Effector memory CD8-positive, alpha-beta T cell (primary cell): ENCODE measurements at regions not wholly inside any gene's neighbourhood (a gene's known extent, or its start where the extent isn't known, plus 50 kb on each side); places are given as distances from the start of the nearest gene placed in this dataset.

Experiments
- ATAC-seq: fragments of 150-1000 bp; cut with Tn5 transposase; replicated peaks from 2 replicates; pipeline ENCODE4 v1.10.0; 2021; ENCODE audit warnings: mild to moderate bottlenecking, moderate library complexity
- DNase-seq, 3 experiments: peaks; one replicate each; pipeline ENCODE4 v3.0.0; 2021
- H3K27ac Mint-ChIP-seq, 2 donors: one replicate each; pipeline ENCODE4 v1.8.0; 2022; ENCODE audit warnings: mild to moderate bottlenecking in 2 of 2, mixed read lengths in 2 of 2, moderate library complexity in 2 of 2
- H3K27me3 Mint-ChIP-seq, 2 donors: one replicate each; pipeline ENCODE4 v1.8.0; 2022; ENCODE audit warnings: mixed read lengths in 2 of 2
- H3K36me3 Mint-ChIP-seq: one replicate; pipeline ENCODE4 v1.8.0; 2022; ENCODE audit warnings: mild to moderate bottlenecking, moderate library complexity, mixed read lengths; ENCODE audit not compliant: insufficient read depth
- H3K4me1 Mint-ChIP-seq, 2 donors: one replicate each; pipeline ENCODE4 v1.8.0; 2022; ENCODE audit warnings: low read depth in 2 of 2, mixed read lengths in 2 of 2
- H3K4me3 Mint-ChIP-seq, 2 donors: one replicate each; pipeline ENCODE4 v1.8.0; 2022; ENCODE audit warnings: mild to moderate bottlenecking in 2 of 2, mixed read lengths in 2 of 2, moderate library complexity in 2 of 2
- H3K9me3 Mint-ChIP-seq, 2 donors: one replicate each; pipeline ENCODE4 v1.8.0; 2022; ENCODE audit warnings: mixed read lengths in 2 of 2

DNA sequence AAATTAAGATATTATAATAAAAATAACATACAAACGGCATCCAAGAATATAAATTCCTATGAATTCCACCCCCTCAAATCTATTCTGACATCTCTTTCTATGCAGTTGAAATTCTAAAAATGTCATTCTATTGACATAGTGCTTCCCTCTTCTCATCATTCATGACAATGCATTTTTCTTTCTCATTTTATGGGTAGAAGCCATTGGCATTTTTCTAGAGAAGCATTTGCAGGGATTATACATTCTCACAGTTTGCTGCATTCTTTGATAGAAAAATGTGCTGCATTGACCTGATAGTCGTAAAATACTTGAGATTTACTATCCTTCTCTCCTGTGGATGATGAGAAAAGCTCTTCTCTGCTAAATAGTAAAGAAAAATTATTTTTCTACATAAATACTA lies 760.9 kb upstream of the ACO1 start:
- H3K9me3 Mint-ChIP-seq: no peaks in the 10 kb centered on the region
- no peak overlapping the region for H3K27ac Mint-ChIP-seq
- no peak overlapping the region for H3K4me3 Mint-ChIP-seq
- ATAC-seq (no peak), DNase-seq (no peak)
- H3K27me3 Mint-ChIP-seq: no peaks in the 10 kb centered on the region
- no peaks in the 10 kb centered on the region for H3K36me3 Mint-ChIP-seq
- no peaks in the 10 kb centered on the region for H3K4me1 Mint-ChIP-seq

DNA sequence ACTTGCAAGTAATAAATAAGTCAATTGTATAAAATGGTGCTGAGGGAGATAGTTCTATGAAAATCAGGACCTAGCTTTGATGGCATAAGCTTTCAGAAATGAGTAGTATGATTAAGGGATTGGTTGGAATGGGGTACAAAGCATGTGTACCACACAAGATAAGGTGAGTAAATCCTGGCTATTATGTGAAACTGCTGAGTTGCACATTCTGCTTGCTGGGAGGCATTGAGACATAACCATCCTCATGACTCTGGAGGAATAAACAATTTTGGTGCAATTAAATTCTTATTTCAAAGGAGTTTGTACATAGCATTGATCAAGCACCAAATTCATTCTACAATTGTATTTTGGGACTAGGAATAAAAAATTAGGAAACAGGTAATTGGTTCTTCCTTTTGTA lies 755.2 kb upstream of the ACO1 start:
- no peaks in the 10 kb centered on the region for H3K36me3 Mint-ChIP-seq
- no peak overlapping the region for H3K27ac Mint-ChIP-seq
- H3K4me3 Mint-ChIP-seq: no peak overlapping the region
- H3K27me3 Mint-ChIP-seq: no peaks in the 10 kb centered on the region
- DNase-seq: no peak
- no peaks in the 10 kb centered on the region for H3K9me3 Mint-ChIP-seq
- H3K4me1 Mint-ChIP-seq: no peaks in the 10 kb centered on the region
- no peak for ATAC-seq

- H3K36me3 Mint-ChIP-seq: no peaks in the 10 kb centered on the region
- H3K9me3 Mint-ChIP-seq: no peaks in the 10 kb centered on the region
- no peak overlapping the region for H3K4me3 Mint-ChIP-seq
- ATAC-seq (no peak), DNase-seq (no peak)
- no peak overlapping the region for H3K27ac Mint-ChIP-seq
- no peaks in the 10 kb centered on the region for H3K27me3 Mint-ChIP-seq
- peaks cover 0 to 1% of the 10 kb centered on the region in 2 donors for H3K4me1 Mint-ChIP-seq
Measured at GRCh38 chr9:31637265-31637664, 747.2 kb upstream of the ACO1 start.

DNA sequence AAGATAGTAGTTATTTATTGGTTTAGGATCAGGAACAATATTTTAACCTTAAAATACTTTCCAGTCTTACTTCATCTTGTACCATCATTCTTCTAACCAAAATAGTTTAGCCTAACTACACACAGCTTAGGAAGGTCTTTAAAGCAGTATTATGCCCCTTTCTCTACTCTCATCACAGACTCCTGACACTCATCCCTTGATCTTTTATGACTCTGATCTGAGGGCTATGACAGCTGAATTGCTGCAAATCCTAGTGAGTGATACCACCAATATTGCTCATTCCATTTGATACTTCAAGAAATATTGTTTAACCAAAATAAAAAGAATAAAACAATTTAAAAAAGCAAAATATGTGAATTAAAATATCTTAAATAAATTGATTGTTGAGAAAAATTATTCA lies 746.6 kb upstream of the ACO1 start:
- Mint-ChIP-seq H3K9me3 (no peaks in the 10 kb centered on the region), H3K4me1 (peaks cover 0 to 1% of the 10 kb centered on the region in 2 donors), H3K27ac (no peak overlapping the region), H3K27me3 (no peaks in the 10 kb centered on the region), H3K36me3 (no peaks in the 10 kb centered on the region), H3K4me3 (no peak overlapping the region)
- ATAC-seq (no peak), DNase-seq (no peak)

DNA sequence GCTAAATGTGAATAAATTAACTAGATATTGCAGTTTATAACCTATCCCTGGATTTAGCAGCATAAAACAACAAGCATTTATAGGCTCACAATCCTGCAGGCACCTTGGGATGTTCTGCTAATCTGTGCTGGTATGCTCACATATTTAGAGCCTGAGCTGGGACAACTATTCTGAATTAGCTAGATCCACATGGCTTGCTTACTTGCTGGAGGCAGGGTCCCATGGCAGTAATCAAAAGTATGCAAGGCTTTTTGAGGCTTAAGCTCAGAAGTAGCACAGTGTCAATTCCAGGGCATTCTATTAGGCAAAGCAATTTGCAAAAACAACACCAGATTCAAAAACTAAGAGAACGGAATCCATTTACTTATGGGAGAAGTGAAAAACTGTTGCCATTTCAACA lies 745.0 kb upstream of the ACO1 start:
- H3K4me1 Mint-ChIP-seq: peaks cover 0 to 1% of the 10 kb centered on the region in 2 donors
- no peaks in the 10 kb centered on the region for H3K9me3 Mint-ChIP-seq
- no peak overlapping the region for H3K27ac Mint-ChIP-seq
- H3K4me3 Mint-ChIP-seq: no peak overlapping the region
- ATAC-seq (no peak), DNase-seq (no peak)
- no peaks in the 10 kb centered on the region for H3K27me3 Mint-ChIP-seq
- no peaks in the 10 kb centered on the region for H3K36me3 Mint-ChIP-seq

- Mint-ChIP-seq H3K36me3 (no peaks in the 10 kb centered on the region), H3K27me3 (no peaks in the 10 kb centered on the region), H3K27ac (no peak overlapping the region), H3K9me3 (peaks cover 0 to 6% of the 10 kb centered on the region in 2 donors), H3K4me1 (no peaks in the 10 kb centered on the region), H3K4me3 (no peak overlapping the region)
- DNase-seq (no peak), ATAC-seq (no peak)
Measured at GRCh38 chr9:31669311-31669710, 715.1 kb upstream of the ACO1 start.

DNA sequence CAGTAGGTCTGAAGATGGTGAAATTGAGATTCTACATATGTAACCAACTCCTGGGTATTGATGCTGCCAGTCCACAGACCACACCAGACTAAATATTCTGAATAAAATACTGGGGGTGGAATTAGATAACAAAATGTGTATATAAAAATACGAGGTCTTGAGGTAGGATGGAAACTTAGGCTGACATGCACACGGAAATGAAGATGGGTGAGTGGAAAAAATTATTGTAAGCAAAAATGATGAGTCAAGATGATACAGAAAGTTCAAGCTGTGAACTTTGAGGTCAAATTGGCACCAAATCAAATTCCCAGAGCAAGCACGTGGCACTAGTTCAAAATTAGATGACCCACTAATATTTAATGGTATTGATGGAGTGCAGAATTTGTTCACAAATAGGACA lies 713.4 kb upstream of the ACO1 start:
- Mint-ChIP-seq H3K27me3 (no peaks in the 10 kb centered on the region), H3K4me1 (no peaks in the 10 kb centered on the region), H3K27ac (no peak overlapping the region), H3K4me3 (no peak overlapping the region), H3K36me3 (no peaks in the 10 kb centered on the region), H3K9me3 (peaks cover 0 to 5% of the 10 kb centered on the region in 2 donors)
- DNase-seq: no peak
- no peak for ATAC-seq

DNA sequence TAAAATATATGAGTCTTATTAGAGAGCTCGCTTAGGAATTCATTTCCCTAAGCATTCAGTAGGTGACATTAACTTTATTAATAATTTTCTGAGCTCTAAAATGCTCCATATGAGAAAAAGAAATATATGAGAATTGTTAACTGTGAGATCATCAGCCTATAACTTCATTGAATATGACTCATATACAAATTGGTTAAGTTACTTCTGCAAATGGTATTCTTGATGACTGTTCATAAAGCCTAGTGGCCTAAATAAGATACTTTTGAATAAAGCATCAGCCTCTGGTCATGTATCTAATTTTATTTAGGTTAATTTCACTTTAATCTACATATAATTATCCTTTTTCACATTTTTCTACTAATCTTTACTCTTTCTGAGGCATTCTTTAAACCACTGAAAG lies 710.2 kb upstream of the ACO1 start:
- H3K4me1 Mint-ChIP-seq: peaks cover 0 to 1% of the 10 kb centered on the region in 2 donors
- no peaks in the 10 kb centered on the region for H3K27me3 Mint-ChIP-seq
- no peak overlapping the region for H3K27ac Mint-ChIP-seq
- H3K36me3 Mint-ChIP-seq: no peaks in the 10 kb centered on the region
- H3K9me3 Mint-ChIP-seq: peaks cover 0 to 4% of the 10 kb centered on the region in 2 donors
- no peak for DNase-seq
- no peak overlapping the region for H3K4me3 Mint-ChIP-seq
- ATAC-seq: no peak

GRCh38 chr9:31677415-31677814 lies 707.0 kb upstream of the ACO1 start:
- no peaks in the 10 kb centered on the region for H3K36me3 Mint-ChIP-seq
- no peaks in the 10 kb centered on the region for H3K27me3 Mint-ChIP-seq
- H3K4me1 Mint-ChIP-seq: peaks cover 0 to 1% of the 10 kb centered on the region in 2 donors
- H3K9me3 Mint-ChIP-seq: no peaks in the 10 kb centered on the region
- no peak for DNase-seq
- ATAC-seq: no peak
- no peak overlapping the region for H3K4me3 Mint-ChIP-seq
- H3K27ac Mint-ChIP-seq: no peak overlapping the region

GRCh38 chr9:31677877-31678276 lies 706.6 kb upstream of the ACO1 start:
- H3K36me3 Mint-ChIP-seq: no peaks in the 10 kb centered on the region

DNA sequence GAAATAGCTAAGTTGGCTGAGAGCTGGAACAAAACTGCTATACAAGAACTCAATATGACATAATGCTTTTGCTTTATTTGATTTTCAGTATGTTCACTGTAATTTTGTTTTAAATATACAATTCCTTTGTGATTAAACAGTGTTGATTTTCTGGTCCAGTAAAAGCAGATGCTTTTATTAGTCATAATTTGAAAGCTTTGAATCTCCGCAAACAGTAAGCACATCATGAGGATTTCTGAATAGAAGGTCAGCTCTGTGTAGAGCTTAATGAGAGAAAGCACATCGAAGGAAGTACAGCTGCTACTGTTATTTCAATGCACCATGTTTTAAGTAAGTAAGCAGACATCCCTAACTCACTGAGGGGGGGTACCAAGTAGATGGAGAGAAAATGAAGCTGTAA lies 701.3 kb upstream of the ACO1 start:
- ATAC-seq (no peak), DNase-seq (no peak)

More at GRCh38 chr9:31677877-31678276, 706.6 kb upstream of the ACO1 start:
- no peaks in the 10 kb centered on the region for H3K9me3 Mint-ChIP-seq
- peaks cover 0 to 1% of the 10 kb centered on the region in 2 donors for H3K4me1 Mint-ChIP-seq
- no peak overlapping the region for H3K4me3 Mint-ChIP-seq
- ATAC-seq (no peak), DNase-seq (no peak)
- no peaks in the 10 kb centered on the region for H3K27me3 Mint-ChIP-seq
- H3K27ac Mint-ChIP-seq: no peak overlapping the region

DNA sequence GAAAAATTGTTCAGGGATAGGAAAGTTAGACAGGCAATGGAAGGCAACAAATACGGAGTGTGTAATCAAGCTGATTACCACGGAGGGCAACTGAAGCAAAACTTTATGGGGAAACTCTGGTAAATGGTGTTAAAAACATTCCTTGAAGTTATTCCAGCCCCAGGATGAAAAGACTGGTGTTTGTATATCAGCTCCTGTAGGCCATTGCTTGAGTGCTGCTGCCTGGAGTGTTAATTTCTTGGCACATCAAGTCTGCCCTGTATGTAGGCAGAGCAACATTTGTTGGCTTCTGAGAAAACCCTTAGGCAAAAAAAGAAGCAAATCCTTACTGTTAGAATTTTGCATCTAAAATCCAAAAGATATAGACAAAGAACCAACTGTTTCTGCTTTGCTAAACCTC lies 686.5 kb upstream of the ACO1 start:
- Mint-ChIP-seq H3K4me3 (no peak overlapping the region), H3K27ac (no peak overlapping the region), H3K4me1 (peaks cover 4 to 7% of the 10 kb centered on the region in 2 donors), H3K36me3 (no peaks in the 10 kb centered on the region), H3K27me3 (no peaks in the 10 kb centered on the region), H3K9me3 (no peaks in the 10 kb centered on the region)
- ATAC-seq (no peak), DNase-seq (no peak)

More for the DNA sequence above, 701.3 kb upstream of the ACO1 start:
- Mint-ChIP-seq H3K27ac (no peak overlapping the region), H3K9me3 (no peaks in the 10 kb centered on the region), H3K27me3 (no peaks in the 10 kb centered on the region), H3K4me3 (no peak overlapping the region), H3K36me3 (no peaks in the 10 kb centered on the region), H3K4me1 (no peaks in the 10 kb centered on the region)

- no peak for ATAC-seq
- Mint-ChIP-seq H3K9me3 (no peaks in the 10 kb centered on the region), H3K27me3 (no peaks in the 10 kb centered on the region), H3K36me3 (no peaks in the 10 kb centered on the region), H3K4me3 (no peak overlapping the region), H3K4me1 (peaks cover 4 to 7% of the 10 kb centered on the region in 2 donors), H3K27ac (no peak overlapping the region)
- no peak for DNase-seq
Measured at GRCh38 chr9:31699836-31700235, 684.6 kb upstream of the ACO1 start.

DNA sequence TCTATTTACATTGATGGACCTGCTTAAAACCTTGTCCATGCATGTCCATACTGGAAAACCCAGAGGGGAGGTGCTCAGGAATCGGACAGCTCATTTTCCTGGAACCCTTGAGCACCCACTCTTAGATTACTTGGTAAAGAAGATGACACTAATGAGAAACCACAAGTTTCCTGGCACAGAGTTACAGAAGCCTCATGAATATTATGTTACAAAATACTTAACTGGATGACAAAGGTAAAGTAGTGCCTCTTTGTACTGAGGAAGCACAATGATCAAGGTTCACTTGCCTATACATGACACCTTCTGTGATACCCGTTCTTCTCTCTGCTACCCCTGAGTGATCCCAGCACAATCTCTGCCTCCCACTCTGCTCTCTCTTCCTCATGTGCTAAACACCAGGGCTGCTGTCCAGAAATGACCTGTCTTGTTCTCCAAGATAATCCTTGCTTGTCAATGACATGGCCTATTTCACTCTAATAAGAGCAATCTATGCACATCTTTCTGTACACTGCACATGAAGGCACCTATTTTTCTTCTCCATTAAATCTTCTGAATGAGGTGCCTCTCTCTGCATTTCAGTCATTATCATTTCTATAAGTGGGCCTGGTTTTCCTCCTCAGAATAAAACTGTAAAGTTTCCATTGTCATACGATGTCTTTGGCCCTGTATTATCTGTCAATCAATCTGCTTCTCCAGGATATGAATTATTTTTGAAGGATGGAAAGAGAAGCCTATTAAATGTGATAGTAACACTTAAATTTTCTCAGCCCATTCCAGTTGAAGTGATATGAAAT lies 684.0 kb upstream of the ACO1 start:
- Mint-ChIP-seq H3K9me3 (no peaks in the 10 kb centered on the region), H3K4me3 (peak overlapping the region in 1 of 2 donors; percentile 18), H3K36me3 (no peaks in the 10 kb centered on the region), H3K27ac (no peak overlapping the region), H3K27me3 (no peaks in the 10 kb centered on the region), H3K4me1 (peaks cover 4 to 7% of the 10 kb centered on the region in 2 donors)
- no peak for ATAC-seq
- DNase-seq: no peak
